ENCODE measurements at regions not wholly inside any gene's neighbourhood (a gene's known extent, or its start where the extent isn't known, plus 50 kb on each side); places are given as distances from the start of the nearest gene placed in this dataset.

- H3K4me1 ChIP-seq (ENCODE audit: control insufficient read depth in 5 of 5, insufficient read depth in 5 of 5, low read length in 5 of 5), result no peaks in the 10 kb centered on the region
- H3K27ac ChIP-seq (ENCODE audit: low read depth, low read length), result no peak overlapping the region
- no peaks in the 10 kb centered on the region for H3K27me3 ChIP-seq (ENCODE audit: control insufficient read depth in 5 of 5, insufficient read depth in 4 of 5, low read length in 5 of 5)
- no peak overlapping the region for H3K4me3 ChIP-seq (ENCODE audit: low read depth in 1 of 5, low read length in 5 of 5)
- H3K9me3 ChIP-seq (ENCODE audit: control insufficient read depth in 5 of 5, low read length in 5 of 5), result no peaks in the 10 kb centered on the region
- H3K9ac ChIP-seq (ENCODE audit: low read length in 5 of 5), result no peak overlapping the region
- no peaks in the 10 kb centered on the region for H3K36me3 ChIP-seq (ENCODE audit: control insufficient read depth in 5 of 5, insufficient read depth in 5 of 5, low read length in 5 of 5)
Measured at GRCh38 chr20:12722091-12722490, 286.7 kb upstream of the SPTLC3 start.

GRCh38 chr20:12723811-12724210, 285.0 kb upstream of the SPTLC3 start:
- Histone ChIP-seq H3K27ac (ENCODE audit: low read depth, low read length) (no peak overlapping the region), H3K36me3 (ENCODE audit: control insufficient read depth in 5 of 5, insufficient read depth in 5 of 5, low read length in 5 of 5) (no peaks in the 10 kb centered on the region), H3K4me3 (ENCODE audit: low read depth in 1 of 5, low read length in 5 of 5) (no peak overlapping the region), H3K27me3 (ENCODE audit: control insufficient read depth in 5 of 5, insufficient read depth in 4 of 5, low read length in 5 of 5) (no peaks in the 10 kb centered on the region), H3K4me1 (ENCODE audit: control insufficient read depth in 5 of 5, insufficient read depth in 5 of 5, low read length in 5 of 5) (no peaks in the 10 kb centered on the region), H3K9ac (ENCODE audit: low read length in 5 of 5) (no peak overlapping the region), H3K9me3 (ENCODE audit: control insufficient read depth in 5 of 5, low read length in 5 of 5) (no peaks in the 10 kb centered on the region)

- H3K9ac ChIP-seq (ENCODE audit: low read length in 5 of 5), result no peak overlapping the region
Measured at GRCh38 chr20:12728782-12729181, 280.0 kb upstream of the SPTLC3 start.

GRCh38 chr20:12729326-12729725, 279.4 kb upstream of the SPTLC3 start:
- Histone ChIP-seq H3K4me1 (ENCODE audit: control insufficient read depth in 5 of 5, insufficient read depth in 5 of 5, low read length in 5 of 5) (no peaks in the 10 kb centered on the region), H3K27ac (ENCODE audit: low read depth, low read length) (no peak overlapping the region), H3K9ac (ENCODE audit: low read length in 5 of 5) (no peak overlapping the region), H3K36me3 (ENCODE audit: control insufficient read depth in 5 of 5, insufficient read depth in 5 of 5, low read length in 5 of 5) (no peaks in the 10 kb centered on the region), H3K4me3 (ENCODE audit: low read depth in 1 of 5, low read length in 5 of 5) (no peak overlapping the region), H3K27me3 (ENCODE audit: control insufficient read depth in 5 of 5, insufficient read depth in 4 of 5, low read length in 5 of 5) (no peaks in the 10 kb centered on the region), H3K9me3 (ENCODE audit: control insufficient read depth in 5 of 5, low read length in 5 of 5) (no peaks in the 10 kb centered on the region)

More at GRCh38 chr20:12728782-12729181, 280.0 kb upstream of the SPTLC3 start:
- H3K4me3 ChIP-seq (ENCODE audit: low read depth in 1 of 5, low read length in 5 of 5), result no peak overlapping the region
- no peaks in the 10 kb centered on the region for H3K9me3 ChIP-seq (ENCODE audit: control insufficient read depth in 5 of 5, low read length in 5 of 5)
- no peaks in the 10 kb centered on the region for H3K4me1 ChIP-seq (ENCODE audit: control insufficient read depth in 5 of 5, insufficient read depth in 5 of 5, low read length in 5 of 5)
- H3K27ac ChIP-seq (ENCODE audit: low read depth, low read length), result no peak overlapping the region
- no peaks in the 10 kb centered on the region for H3K36me3 ChIP-seq (ENCODE audit: control insufficient read depth in 5 of 5, insufficient read depth in 5 of 5, low read length in 5 of 5)
- no peaks in the 10 kb centered on the region for H3K27me3 ChIP-seq (ENCODE audit: control insufficient read depth in 5 of 5, insufficient read depth in 4 of 5, low read length in 5 of 5)

GRCh38 chr20:12733811-12734210, 275.0 kb upstream of the SPTLC3 start:
- H3K27ac ChIP-seq (ENCODE audit: low read depth, low read length), result no peak overlapping the region
- no peak overlapping the region for H3K4me3 ChIP-seq (ENCODE audit: low read depth in 1 of 5, low read length in 5 of 5)
- no peaks in the 10 kb centered on the region for H3K36me3 ChIP-seq (ENCODE audit: control insufficient read depth in 5 of 5, insufficient read depth in 5 of 5, low read length in 5 of 5)
- no peaks in the 10 kb centered on the region for H3K27me3 ChIP-seq (ENCODE audit: control insufficient read depth in 5 of 5, insufficient read depth in 4 of 5, low read length in 5 of 5)
- H3K9me3 ChIP-seq (ENCODE audit: control insufficient read depth in 5 of 5, low read length in 5 of 5), result peaks cover 0 to 4% (median 0%) of the 10 kb centered on the region in 5 donors
- no peaks in the 10 kb centered on the region for H3K4me1 ChIP-seq (ENCODE audit: control insufficient read depth in 5 of 5, insufficient read depth in 5 of 5, low read length in 5 of 5)
- H3K9ac ChIP-seq (ENCODE audit: low read length in 5 of 5), result no peak overlapping the region

- H3K27me3 ChIP-seq (ENCODE audit: control insufficient read depth in 5 of 5, insufficient read depth in 4 of 5, low read length in 5 of 5), result no peaks in the 10 kb centered on the region
- H3K9me3 ChIP-seq (ENCODE audit: control insufficient read depth in 5 of 5, low read length in 5 of 5), result peaks cover 0 to 4% (median 0%) of the 10 kb centered on the region in 5 donors
- H3K36me3 ChIP-seq (ENCODE audit: control insufficient read depth in 5 of 5, insufficient read depth in 5 of 5, low read length in 5 of 5), result no peaks in the 10 kb centered on the region
- no peak overlapping the region for H3K4me3 ChIP-seq (ENCODE audit: low read depth in 1 of 5, low read length in 5 of 5)
- H3K4me1 ChIP-seq (ENCODE audit: control insufficient read depth in 5 of 5, insufficient read depth in 5 of 5, low read length in 5 of 5), result no peaks in the 10 kb centered on the region
- no peak overlapping the region for H3K9ac ChIP-seq (ENCODE audit: low read length in 5 of 5)
- H3K27ac ChIP-seq (ENCODE audit: low read depth, low read length), result no peak overlapping the region
Measured at GRCh38 chr20:12737497-12737896, 271.3 kb upstream of the SPTLC3 start.

GRCh38 chr20:12737900-12738299, 270.9 kb upstream of the SPTLC3 start:
- Histone ChIP-seq H3K4me1 (ENCODE audit: control insufficient read depth in 5 of 5, insufficient read depth in 5 of 5, low read length in 5 of 5) (no peaks in the 10 kb centered on the region), H3K9ac (ENCODE audit: low read length in 5 of 5) (no peak overlapping the region), H3K9me3 (ENCODE audit: control insufficient read depth in 5 of 5, low read length in 5 of 5) (peaks cover 0 to 4% (median 0%) of the 10 kb centered on the region in 5 donors), H3K4me3 (ENCODE audit: low read depth in 1 of 5, low read length in 5 of 5) (no peak overlapping the region), H3K36me3 (ENCODE audit: control insufficient read depth in 5 of 5, insufficient read depth in 5 of 5, low read length in 5 of 5) (no peaks in the 10 kb centered on the region), H3K27ac (ENCODE audit: low read depth, low read length) (no peak overlapping the region), H3K27me3 (ENCODE audit: control insufficient read depth in 5 of 5, insufficient read depth in 4 of 5, low read length in 5 of 5) (no peaks in the 10 kb centered on the region)

- H3K9me3 ChIP-seq (ENCODE audit: control insufficient read depth in 5 of 5, low read length in 5 of 5), result peaks cover 0 to 4% (median 0%) of the 10 kb centered on the region in 5 donors
- H3K36me3 ChIP-seq (ENCODE audit: control insufficient read depth in 5 of 5, insufficient read depth in 5 of 5, low read length in 5 of 5), result no peaks in the 10 kb centered on the region
- no peak overlapping the region for H3K4me3 ChIP-seq (ENCODE audit: low read depth in 1 of 5, low read length in 5 of 5)
- no peaks in the 10 kb centered on the region for H3K27me3 ChIP-seq (ENCODE audit: control insufficient read depth in 5 of 5, insufficient read depth in 4 of 5, low read length in 5 of 5)
- H3K27ac ChIP-seq (ENCODE audit: low read depth, low read length), result no peak overlapping the region
- no peaks in the 10 kb centered on the region for H3K4me1 ChIP-seq (ENCODE audit: control insufficient read depth in 5 of 5, insufficient read depth in 5 of 5, low read length in 5 of 5)
- no peak overlapping the region for H3K9ac ChIP-seq (ENCODE audit: low read length in 5 of 5)
Measured at GRCh38 chr20:12740647-12741046, 268.1 kb upstream of the SPTLC3 start.

GRCh38 chr20:12744037-12744436, 264.7 kb upstream of the SPTLC3 start:
- Histone ChIP-seq H3K27me3 (ENCODE audit: control insufficient read depth in 5 of 5, insufficient read depth in 4 of 5, low read length in 5 of 5) (no peaks in the 10 kb centered on the region), H3K9ac (ENCODE audit: low read length in 5 of 5) (no peak overlapping the region), H3K27ac (ENCODE audit: low read depth, low read length) (no peak overlapping the region), H3K36me3 (ENCODE audit: control insufficient read depth in 5 of 5, insufficient read depth in 5 of 5, low read length in 5 of 5) (no peaks in the 10 kb centered on the region), H3K9me3 (ENCODE audit: control insufficient read depth in 5 of 5, low read length in 5 of 5) (no peaks in the 10 kb centered on the region), H3K4me3 (ENCODE audit: low read depth in 1 of 5, low read length in 5 of 5) (no peak overlapping the region), H3K4me1 (ENCODE audit: control insufficient read depth in 5 of 5, insufficient read depth in 5 of 5, low read length in 5 of 5) (no peaks in the 10 kb centered on the region)

GRCh38 chr20:12748359-12748994, 260.3 kb upstream of the SPTLC3 start:
- H3K36me3 ChIP-seq (ENCODE audit: control insufficient read depth in 5 of 5, insufficient read depth in 5 of 5, low read length in 5 of 5), result no peaks in the 10 kb centered on the region
- no peaks in the 10 kb centered on the region for H3K27me3 ChIP-seq (ENCODE audit: control insufficient read depth in 5 of 5, insufficient read depth in 4 of 5, low read length in 5 of 5)
- H3K9ac ChIP-seq (ENCODE audit: low read length in 5 of 5), result no peak overlapping the region
- no peak overlapping the region for H3K4me3 ChIP-seq (ENCODE audit: low read depth in 1 of 5, low read length in 5 of 5)
- H3K4me1 ChIP-seq (ENCODE audit: control insufficient read depth in 5 of 5, insufficient read depth in 5 of 5, low read length in 5 of 5), result no peaks in the 10 kb centered on the region
- H3K9me3 ChIP-seq (ENCODE audit: control insufficient read depth in 5 of 5, low read length in 5 of 5), result no peaks in the 10 kb centered on the region
- no peak overlapping the region for H3K27ac ChIP-seq (ENCODE audit: low read depth, low read length)

Measured in subcutaneous abdominal adipose tissue (tissue), 5 donors.